HG02870 (cell line): ENCODE measurements at regions not wholly inside any gene's neighbourhood (a gene's known extent, or its start where the extent isn't known, plus 50 kb on each side); places are given as distances from the start of the nearest gene placed in this dataset.

ENCODE experiments used
- ATAC-seq: cut with Tn5 transposase; IDR thresholded peaks from one replicate; pipeline ENCODE4 v1.9.1; 2021; ENCODE audit warnings: mild to moderate bottlenecking, moderate library complexity; ENCODE audit not compliant: unreplicated experiment

- no peak for ATAC-seq
Measured at GRCh38 chr10:7479861-7480598, 69.2 kb upstream of the SFMBT2 start.

- peak; percentile 27 for ATAC-seq
Measured at GRCh38 chr10:7478727-7479457, 68.1 kb upstream of the SFMBT2 start.

GRCh38 chr10:7477538-7478334 lies 66.9 kb upstream of the SFMBT2 start:
- ATAC-seq = peak; percentile 42

- no peak for ATAC-seq
Measured at GRCh38 chr10:7475939-7476338, 65.1 kb upstream of the SFMBT2 start.

GRCh38 chr10:7475046-7475911 lies 64.4 kb upstream of the SFMBT2 start:
- no peak for ATAC-seq

GRCh38 chr10:7474388-7474787 lies 63.6 kb upstream of the SFMBT2 start:
- no peak for ATAC-seq

GRCh38 chr10:7473474-7473873 lies 62.6 kb upstream of the SFMBT2 start:
- ATAC-seq = no peak

- ATAC-seq = peak; percentile 82
Measured at GRCh38 chr10:7471720-7472367, 61.0 kb upstream of the SFMBT2 start.

GRCh38 chr10:7470371-7470770 lies 59.5 kb upstream of the SFMBT2 start:
- ATAC-seq = no peak

GRCh38 chr10:7467031-7467667 lies 56.3 kb upstream of the SFMBT2 start:
- ATAC-seq = no peak

GRCh38 chr10:7464691-7465090 lies 53.9 kb upstream of the SFMBT2 start:
- ATAC-seq = no peak
